Endothelial cell of umbilical vein (primary cell): ENCODE measurements at regions not wholly inside any gene's neighbourhood (a gene's known extent, or its start where the extent isn't known, plus 50 kb on each side); places are given as distances from the start of the nearest gene placed in this dataset.

Experiments
- BruUV-seq: library from RNA; stranded (reverse); fragments of 400-500 nt; replicated peaks from 2 replicates; lab custom pipeline; 2021; lab: Mats Ljungman, UMichigan
- CTCF ChIA-PET: fragments of 300-600, 350-600 bp; sonication (Branson Sonifier 250); formaldehyde crosslinking; loops from one replicate; lab custom pipeline; 2021; ENCODE audit warnings: antibody characterized with exemption, inconsistent platforms; lab: Charles Lee
- POLR2A ChIA-PET: fragments of 300-600, 350-600 bp; sonication (Branson Sonifier 250); formaldehyde crosslinking; loops from one replicate; lab custom pipeline; 2021; ENCODE audit warnings: antibody characterized with exemption, inconsistent platforms; lab: Charles Lee
- DNase-seq: peaks from one replicate; pipeline ENCODE4 v3.0.0-alpha.2; 2011; ENCODE audit warnings: low read depth, low spot score
- FAIRE-seq: peaks from 2 replicates; lab custom pipeline; 2011; peaks lifted over from hg19 to GRCh38; lab: Jason Lieb, UNC
- H2AFZ ChIP-seq: 2 replicates; pipeline ENCODE4 v1.6.0; 2012; ENCODE audit warnings: low read depth, low read length, control low read depth, inconsistent platforms
- H3K27ac ChIP-seq: 2 replicates; pipeline ENCODE4 v1.5.1; 2011; ENCODE audit warnings: low read depth, mild to moderate bottlenecking, control low read depth, low read length, moderate library complexity; ENCODE audit not compliant: insufficient read depth
- H3K27me3 ChIP-seq, 2 experiments: 2 replicates each; pipeline versions ENCODE4 v1.6.0 to v1.6.1; 2011; ENCODE audit warnings: low read length in 2 of 2, mixed read lengths in 1 of 2; ENCODE audit not compliant: control insufficient read depth in 2 of 2, insufficient read depth in 2 of 2
- H3K36me3 ChIP-seq, 2 experiments: 2 replicates in 1 of 2; 3 replicates in 1 of 2; pipeline ENCODE4 v1.5.1; 2011; ENCODE audit warnings: low read length in 2 of 2, mild to moderate bottlenecking in 1 of 2, moderate library complexity in 1 of 2; ENCODE audit not compliant: control insufficient read depth in 2 of 2, insufficient read depth in 2 of 2; ENCODE audit errors: extremely low read depth in 1 of 2
- H3K4me1 ChIP-seq: 3 replicates; pipeline ENCODE4 v1.5.1; 2011; ENCODE audit warnings: mild to moderate bottlenecking, low read length; ENCODE audit not compliant: control insufficient read depth, insufficient read depth; ENCODE audit errors: extremely low read depth
- H3K4me2 ChIP-seq: 2 replicates; pipeline ENCODE4 v1.6.1; 2011; ENCODE audit warnings: low read length, control low read depth, mixed read lengths; ENCODE audit not compliant: insufficient read depth
- H3K4me3 ChIP-seq, 3 experiments: fragments of 200-600 bp in 1 of 3; sonication (generic), shearing (Covaris generic) in 1 of 3; replicated peaks in 1 of 3; 2 replicates each; pipeline ENCODE4 v1.5.1; 2011 to 2016; ENCODE audit warnings: control low read depth in 3 of 3, low read length in 3 of 3, mild to moderate bottlenecking in 2 of 3, inconsistent platforms in 1 of 3, low read depth in 1 of 3, moderate library complexity in 1 of 3; ENCODE audit not compliant: insufficient read depth in 1 of 3
- H3K79me2 ChIP-seq: 2 replicates; pipeline ENCODE4 v1.6.0; 2012; ENCODE audit warnings: low read length, inconsistent platforms; ENCODE audit not compliant: control insufficient read depth, insufficient read depth
- H3K9ac ChIP-seq: replicated peaks from 2 replicates; pipeline ENCODE3; 2011; ENCODE audit warnings: low read length, control low read depth; ENCODE audit not compliant: insufficient read depth; ENCODE audit errors: extremely low read depth
- H3K9me1 ChIP-seq: replicated peaks from 3 replicates; pipeline ENCODE4 v1.6.0; 2011; ENCODE audit warnings: mild to moderate bottlenecking, low read length; ENCODE audit not compliant: control insufficient read depth, insufficient read depth; ENCODE audit errors: extremely low read depth
- H3K9me3 ChIP-seq: replicated peaks from 2 replicates; pipeline ENCODE4 v1.5.1; 2012; ENCODE audit warnings: low read length, inconsistent platforms; ENCODE audit not compliant: control insufficient read depth, insufficient read depth
- H4K20me1 ChIP-seq: replicated peaks from 2 replicates; pipeline ENCODE3; 2011; ENCODE audit warnings: mild to moderate bottlenecking, low read length; ENCODE audit not compliant: control insufficient read depth, insufficient read depth; ENCODE audit errors: extremely low read depth
- CTCF ChIP-seq, 2 donors: IDR thresholded peaks; 1 replicate in 1 of 2; 2 replicates in 1 of 2; pipeline ENCODE4 v1.5.1; 2011; ENCODE audit warnings: low read length in 2 of 2, mild to moderate bottlenecking in 2 of 2, moderate library complexity in 2 of 2, control low read depth in 1 of 2, inconsistent platforms in 1 of 2, low read depth in 1 of 2; ENCODE audit not compliant: insufficient read depth in 1 of 2; ENCODE audit errors: extremely low read depth in 1 of 2
- EZH2 ChIP-seq: IDR thresholded peaks from 2 replicates; pipeline ENCODE4 v1.6.1; 2012; ENCODE audit warnings: borderline replicate concordance, low read depth, mild to moderate bottlenecking, moderate library complexity, low read length, inconsistent platforms; ENCODE audit not compliant: severe bottlenecking
- FOS ChIP-seq: IDR thresholded peaks from 2 replicates; pipeline ENCODE4 v1.6.1; 2011; ENCODE audit warnings: mild to moderate bottlenecking, low read length, moderate library complexity, borderline replicate concordance; ENCODE audit not compliant: insufficient read depth
- GATA2 ChIP-seq: IDR thresholded peaks from 2 replicates; pipeline ENCODE4 v1.7.0; 2011; ENCODE audit warnings: low read depth, mild to moderate bottlenecking, moderate library complexity, mixed read lengths, low read length; ENCODE audit not compliant: insufficient read length, insufficient read depth
- JUN ChIP-seq: IDR thresholded peaks from 2 replicates; pipeline ENCODE4 v1.6.1; 2011; ENCODE audit warnings: borderline replicate concordance, low read depth; ENCODE audit not compliant: insufficient read length, insufficient read depth
- MAX ChIP-seq: IDR thresholded peaks from 2 replicates; pipeline ENCODE4 v1.6.1; 2011; ENCODE audit not compliant: insufficient read depth, insufficient read length
- MYC ChIP-seq: IDR thresholded peaks from one replicate; pipeline ENCODE4 v1.6.1; 2011; ENCODE audit warnings: mild to moderate bottlenecking, low read depth, low read length
- POLR2A ChIP-seq: IDR thresholded peaks from 2 replicates; pipeline ENCODE4 v1.6.1; 2012; ENCODE audit warnings: low read depth, mild to moderate bottlenecking, control low read depth, low read length
- POLR2AphosphoS5 ChIP-seq: IDR thresholded peaks from 2 replicates; pipeline ENCODE4 v1.6.1; 2012; ENCODE audit warnings: low read depth, mild to moderate bottlenecking, control low read depth, low read length, moderate library complexity; ENCODE audit not compliant: insufficient read depth
- dilution Hi-C: fragments of 300-500 bp; cut with MboI; formaldehyde crosslinking; loops from one replicate; pipeline ENCODE4 v1.15.0; 2019; ENCODE audit warnings: low sequenced_read_pairs; ENCODE audit not compliant: extremely low pct_ligation_motif_present
- intact Hi-C: fragments of 100-400 bp; cut with micrococcal nuclease; formaldehyde crosslinking; loops from one replicate; pipeline ENCODE4 v1.10.0; 2022

- no peak overlapping the region for H3K27ac ChIP-seq
- no peaks in the 10 kb centered on the region for H3K27me3 ChIP-seq
- TF ChIP-seq MYC, result no peak
- no peak for TF ChIP-seq FOS
- TF ChIP-seq CTCF (IDR thresholded peaks at IDR 0.05; ENCODE audit: extremely low read depth in 1 of 2, insufficient read depth in 1 of 2, low read depth in 1 of 2, low read length in 2 of 2), result no peak
- TF ChIP-seq EZH2, result no peak
- no peak for TF ChIP-seq MAX
- TF ChIP-seq JUN, result no peak
- TF ChIP-seq POLR2AphosphoS5, result no peak
- TF ChIP-seq POLR2A, result no peak
- no peak for TF ChIP-seq GATA2
- H4K20me1 ChIP-seq, result no peaks in the 10 kb centered on the region
- H3K9ac ChIP-seq, result no peak overlapping the region
- no peak overlapping the region for H3K4me2 ChIP-seq
- H2AFZ ChIP-seq, result no peak overlapping the region
- intact Hi-C loops, result no loop called here
- BruUV-seq, result no TSS peak
- H3K79me2 ChIP-seq, result no peaks in the 10 kb centered on the region
- no peaks in the 10 kb centered on the region for H3K9me1 ChIP-seq
- no peak overlapping the region for H3K4me3 ChIP-seq
- FAIRE-seq, result no peak
- no peaks in the 10 kb centered on the region for H3K36me3 ChIP-seq
- POLR2A ChIA-PET, result no interaction called here
- DNase-seq, result no peak
- no peaks in the 10 kb centered on the region for H3K4me1 ChIP-seq
- dilution Hi-C loops, result no loop called here
- CTCF ChIA-PET, result no interaction called here
- no peaks in the 10 kb centered on the region for H3K9me3 ChIP-seq
Observed at GRCh38 chrX:37946197-37946596, 60.2 kb upstream of the SYTL5 start.
